GM18909 (cell line): ENCODE measurements at regions not wholly inside any gene's neighbourhood (a gene's known extent, or its start where the extent isn't known, plus 50 kb on each side); places are given as distances from the start of the nearest gene placed in this dataset.

Experiments
- ATAC-seq: cut with Tn5 transposase; IDR thresholded peaks from one replicate; pipeline ENCODE4 v1.9.1; 2021; ENCODE audit warnings: mild to moderate bottlenecking; ENCODE audit not compliant: unreplicated experiment, poor library complexity

- ATAC-seq, result no peak
These were observed 195.0 kb upstream of the MAF start for GRCh38 chr16:79795556-79795955.

GRCh38 chr16:79794941-79795340 is 194.4 kb upstream of the MAF start:
- ATAC-seq, result no peak

- ATAC-seq, result no peak
These were observed 192.3 kb upstream of the MAF start for GRCh38 chr16:79792664-79793351.

- no peak for ATAC-seq
These were observed 191.5 kb upstream of the MAF start for GRCh38 chr16:79792076-79792475.

GRCh38 chr16:79790854-79791253 is 190.3 kb upstream of the MAF start:
- ATAC-seq, result no peak

GRCh38 chr16:79788949-79789348 is 188.4 kb upstream of the MAF start:
- ATAC-seq, result no peak

- ATAC-seq, result no peak
These were observed 185.9 kb upstream of the MAF start for GRCh38 chr16:79786389-79786788.

GRCh38 chr16:79784007-79784406 is 183.5 kb upstream of the MAF start:
- no peak for ATAC-seq

- ATAC-seq, result no peak
These were observed 177.1 kb upstream of the MAF start for GRCh38 chr16:79777679-79778078.

GRCh38 chr16:79776243-79776847 is 175.8 kb upstream of the MAF start:
- no peak for ATAC-seq

- ATAC-seq, result no peak
These were observed 172.2 kb upstream of the MAF start for GRCh38 chr16:79772784-79773183.

GRCh38 chr16:79772048-79772447 is 171.5 kb upstream of the MAF start:
- no peak for ATAC-seq

GRCh38 chr16:79770244-79771064 is 169.9 kb upstream of the MAF start:
- ATAC-seq, result peak; percentile 99

GRCh38 chr16:79769928-79770243 is 169.3 kb upstream of the MAF start:
- ATAC-seq, result no peak

- ATAC-seq, result no peak
These were observed 168.9 kb upstream of the MAF start for GRCh38 chr16:79769270-79769927.

GRCh38 chr16:79768276-79768970 is 167.9 kb upstream of the MAF start:
- ATAC-seq, result no peak

GRCh38 chr16:79767421-79768275 is 167.1 kb upstream of the MAF start:
- no peak for ATAC-seq

- ATAC-seq, result no peak
These were observed 165.4 kb upstream of the MAF start for GRCh38 chr16:79765901-79766394.

GRCh38 chr16:79765431-79765830 is 164.9 kb upstream of the MAF start:
- no peak for ATAC-seq
